ENCODE measurements at regions not wholly inside any gene's neighbourhood (a gene's known extent, or its start where the extent isn't known, plus 50 kb on each side); places are given as distances from the start of the nearest gene placed in this dataset.

- CTCF ChIA-PET, result interaction anchor here (0.8 kb wide), 1 partner anchor 364 kb away, joined by 3 read pairs; no protein-coding TSS in a partner anchor
- POLR2A ChIA-PET, result no interaction called here
- Histone ChIP-seq H3K4me1 (ENCODE audit: control insufficient read depth in 2 of 2, insufficient read depth in 2 of 2, low read length in 2 of 2) (no peaks in the 10 kb centered on the region), H3K9me3 (ENCODE audit: control extremely low read depth in 1 of 3, control insufficient read depth in 2 of 3, insufficient read depth in 1 of 3, low read length in 2 of 3) (peaks cover 0 to 11% (median 2%) of the 10 kb centered on the region in 3 donors), H3K4me2 (replicated peaks; ENCODE audit: low read depth, low read length, poor library complexity, severe bottlenecking) (no peak overlapping the region), H3K79me2 (ENCODE audit: control insufficient read depth, insufficient read depth, low read length) (no peaks in the 10 kb centered on the region), H3K4me3 (ENCODE audit: control extremely low read depth in 1 of 5, extremely low read depth in 1 of 5, insufficient read depth in 1 of 5, low read depth in 2 of 5, low read length in 4 of 5) (no peak overlapping the region), H3K9ac (ENCODE audit: low read length) (no peak overlapping the region), H4K20me1 (ENCODE audit: control insufficient read depth, insufficient read depth, low read length, poor library complexity, severe bottlenecking) (no peaks in the 10 kb centered on the region), H2AFZ (ENCODE audit: insufficient read depth, low read depth, low read length, poor library complexity, severe bottlenecking) (no peak overlapping the region), H3K27me3 (replicated peaks in 1 of 4; ENCODE audit: control extremely low read depth in 1 of 4, control insufficient read depth in 3 of 4, insufficient read depth in 4 of 4, low read length in 3 of 4) (no peaks in the 10 kb centered on the region), H3K27ac (ENCODE audit: low read length in 2 of 2) (no peak overlapping the region), H3K36me3 (replicated peaks in 1 of 2; ENCODE audit: control extremely low read depth in 1 of 2, control insufficient read depth in 1 of 2, extremely low read depth in 1 of 2, insufficient read depth in 2 of 2, low read length in 1 of 2) (no peaks in the 10 kb centered on the region)
- Mint-ChIP-seq H3K4me1 (no peaks in the 10 kb centered on the region), H3K4me3 (no peak overlapping the region), H3K27ac (no peak overlapping the region), H3K9me3 (ENCODE audit: insufficient read depth) (no peaks in the 10 kb centered on the region), H3K27me3 (no peaks in the 10 kb centered on the region)
- ATAC-seq (ENCODE audit: low read depth) (no peak), DNase-seq (no peak)
- intact Hi-C loops (cut with micrococcal nuclease), result no loop called here
- 43% methylated on average over 13 of the region's 13 CpGs for WGBS (ENCODE audit: insufficient coverage)
- TF ChIP-seq CTCF (IDR thresholded peaks at IDR 0.05), result no peak
- no peak for TF ChIP-seq EZH2 (IDR thresholded peaks at IDR 0.05; ENCODE audit: borderline replicate concordance, insufficient read depth, low read depth, low read length, poor library complexity, severe bottlenecking)
Observed at GRCh38 chr1:234862944-234863515, 253.1 kb upstream of the IRF2BP2 start.

- no peak for DNase-seq
- Histone ChIP-seq H3K4me1 (ENCODE audit: control insufficient read depth in 2 of 2, insufficient read depth in 2 of 2, low read length in 2 of 2) (no peaks in the 10 kb centered on the region), H3K9me3 (ENCODE audit: control extremely low read depth in 1 of 3, control insufficient read depth in 2 of 3, insufficient read depth in 1 of 3, low read length in 2 of 3) (peaks cover 0 to 11% (median 2%) of the 10 kb centered on the region in 3 donors), H3K36me3 (replicated peaks in 1 of 2; ENCODE audit: control extremely low read depth in 1 of 2, control insufficient read depth in 1 of 2, extremely low read depth in 1 of 2, insufficient read depth in 2 of 2, low read length in 1 of 2) (no peaks in the 10 kb centered on the region), H3K79me2 (ENCODE audit: control insufficient read depth, insufficient read depth, low read length) (no peaks in the 10 kb centered on the region), H4K20me1 (ENCODE audit: control insufficient read depth, insufficient read depth, low read length, poor library complexity, severe bottlenecking) (no peaks in the 10 kb centered on the region), H3K9ac (ENCODE audit: low read length) (no peak overlapping the region), H2AFZ (ENCODE audit: insufficient read depth, low read depth, low read length, poor library complexity, severe bottlenecking) (no peak overlapping the region), H3K4me3 (ENCODE audit: control extremely low read depth in 1 of 5, extremely low read depth in 1 of 5, insufficient read depth in 1 of 5, low read depth in 2 of 5, low read length in 4 of 5) (no peak overlapping the region), H3K27ac (ENCODE audit: low read length in 2 of 2) (no peak overlapping the region), H3K27me3 (replicated peaks in 1 of 4; ENCODE audit: control extremely low read depth in 1 of 4, control insufficient read depth in 3 of 4, insufficient read depth in 4 of 4, low read length in 3 of 4) (no peaks in the 10 kb centered on the region), H3K4me2 (replicated peaks; ENCODE audit: low read depth, low read length, poor library complexity, severe bottlenecking) (no peak overlapping the region)
- no peaks in the 10 kb centered on the region for H3K9me3 Mint-ChIP-seq (ENCODE audit: insufficient read depth)
- no peak overlapping the region for H3K27ac Mint-ChIP-seq
- WGBS (ENCODE audit: insufficient coverage), result 81% methylated on average over 6 of the region's 7 CpGs
- H3K4me1 Mint-ChIP-seq, result no peaks in the 10 kb centered on the region
- POLR2A ChIA-PET, result no interaction called here
- no peaks in the 10 kb centered on the region for H3K27me3 Mint-ChIP-seq
- H3K4me3 Mint-ChIP-seq, result no peak overlapping the region
- TF ChIP-seq EZH2 (IDR thresholded peaks at IDR 0.05; ENCODE audit: borderline replicate concordance, insufficient read depth, low read depth, low read length, poor library complexity, severe bottlenecking), result no peak
- intact Hi-C loops (cut with micrococcal nuclease), result no loop called here
- no peak for ATAC-seq (ENCODE audit: low read depth)
- CTCF ChIA-PET, result interaction anchor here (0.8 kb wide), 1 partner anchor 363 kb away, joined by 3 read pairs; no protein-coding TSS in a partner anchor
Observed at GRCh38 chr1:234862360-234862943, 252.5 kb upstream of the IRF2BP2 start.
